ENCODE measurements at regions not wholly inside any gene's neighbourhood (a gene's known extent, or its start where the extent isn't known, plus 50 kb on each side); places are given as distances from the start of the nearest gene placed in this dataset.

DNA sequence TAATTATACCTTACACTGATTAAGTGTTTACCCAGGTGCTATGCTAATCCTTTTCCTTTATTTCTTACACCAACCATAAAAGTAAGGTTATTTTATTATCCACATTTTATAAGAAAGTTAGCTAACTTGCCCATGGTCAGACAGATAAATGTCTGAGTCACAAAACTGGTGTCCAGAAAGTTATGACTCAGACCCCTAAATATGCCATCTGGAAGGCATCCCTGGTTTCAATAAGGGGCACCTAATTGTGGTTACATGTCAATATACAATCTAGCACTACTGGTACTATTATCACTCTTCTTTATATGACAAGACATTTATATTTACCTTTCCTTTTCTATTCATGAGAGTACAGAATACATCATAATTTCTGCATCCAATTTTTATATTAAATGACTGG lies 496.5 kb upstream of the ADGRL2 start:
- TF ChIP-seq BACH1 (IDR thresholded peaks at IDR 0.05; ENCODE audit: low read length) (no peak), TEAD4 (IDR thresholded peaks at IDR 0.05; ENCODE audit: low read depth, low read length) (no peak), SIN3A (conservative IDR thresholded peaks at IDR 0.05 in 1 of 2, IDR thresholded peaks at IDR 0.05 in 1 of 2; ENCODE audit: low read depth in 1 of 2, low read length in 2 of 2) (no peak), EP300 (IDR thresholded peaks at IDR 0.05; ENCODE audit: borderline replicate concordance in 1 of 2, low read depth in 2 of 2, low read length in 2 of 2) (no peak), RXRA (IDR thresholded peaks at IDR 0.05; ENCODE audit: insufficient read depth, low read depth, low read length) (no peak), RAD21 (IDR thresholded peaks at IDR 0.05 in 1 of 2, conservative IDR thresholded peaks at IDR 0.05 in 1 of 2; ENCODE audit: low read depth in 2 of 2, low read length in 2 of 2) (no peak), JUND (IDR thresholded peaks at IDR 0.05; ENCODE audit: low read length) (no peak), GABPA (IDR thresholded peaks at IDR 0.05; ENCODE audit: borderline replicate concordance, insufficient read depth, low read length) (no peak)
- TF ChIP-seq, protein P1, sequence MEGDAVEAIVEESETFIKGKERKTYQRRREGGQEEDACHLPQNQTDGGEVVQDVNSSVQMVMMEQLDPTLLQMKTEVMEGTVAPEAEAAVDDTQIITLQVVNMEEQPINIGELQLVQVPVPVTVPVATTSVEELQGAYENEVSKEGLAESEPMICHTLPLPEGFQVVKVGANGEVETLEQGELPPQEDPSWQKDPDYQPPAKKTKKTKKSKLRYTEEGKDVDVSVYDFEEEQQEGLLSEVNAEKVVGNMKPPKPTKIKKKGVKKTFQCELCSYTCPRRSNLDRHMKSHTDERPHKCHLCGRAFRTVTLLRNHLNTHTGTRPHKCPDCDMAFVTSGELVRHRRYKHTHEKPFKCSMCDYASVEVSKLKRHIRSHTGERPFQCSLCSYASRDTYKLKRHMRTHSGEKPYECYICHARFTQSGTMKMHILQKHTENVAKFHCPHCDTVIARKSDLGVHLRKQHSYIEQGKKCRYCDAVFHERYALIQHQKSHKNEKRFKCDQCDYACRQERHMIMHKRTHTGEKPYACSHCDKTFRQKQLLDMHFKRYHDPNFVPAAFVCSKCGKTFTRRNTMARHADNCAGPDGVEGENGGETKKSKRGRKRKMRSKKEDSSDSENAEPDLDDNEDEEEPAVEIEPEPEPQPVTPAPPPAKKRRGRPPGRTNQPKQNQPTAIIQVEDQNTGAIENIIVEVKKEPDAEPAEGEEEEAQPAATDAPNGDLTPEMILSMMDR (IDR thresholded peaks at IDR 0.05; ENCODE audit: control extremely low read depth in 1 of 3, insufficient read depth in 1 of 3, low read depth in 1 of 3, low read length in 3 of 3): no peak
- TF ChIP-seq, protein P2, sequence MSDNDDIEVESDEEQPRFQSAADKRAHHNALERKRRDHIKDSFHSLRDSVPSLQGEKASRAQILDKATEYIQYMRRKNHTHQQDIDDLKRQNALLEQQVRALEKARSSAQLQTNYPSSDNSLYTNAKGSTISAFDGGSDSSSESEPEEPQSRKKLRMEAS (IDR thresholded peaks at IDR 0.05): no peak

All from H1 (cell line).